K562 (cell line): ENCODE measurements at regions not wholly inside any gene's neighbourhood (a gene's known extent, or its start where the extent isn't known, plus 50 kb on each side); places are given as distances from the start of the nearest gene placed in this dataset.

Experiments
- ATAC-seq: fragments of 200-7000 bp; cut with Tn5 transposase; 3 replicates; pipeline ENCODE4 v1.9.1; 2020; ENCODE audit warnings: moderate library complexity
- BruUV-seq: library from RNA; stranded (reverse); fragments of 400-500 nt; replicated peaks from 2 replicates; lab custom pipeline; 2021; lab: Mats Ljungman, UMichigan
- CTCF ChIA-PET: fragments of 300-600 bp; formaldehyde crosslinking; extraction: SDS; loops from one replicate; lab custom pipeline; 2021; ENCODE audit warnings: low intra/inter-chr PET ratio; lab: Yijun Ruan, JAX
- POLR2A ChIA-PET: fragments of 300-600, 350-650 bp; sonication (Branson Sonifier 250); formaldehyde crosslinking; extraction: SDS; loops from one replicate; lab custom pipeline; 2021; ENCODE audit warnings: antibody characterized with exemption, inconsistent platforms; lab: Yijun Ruan, JAX
- DNase-seq, 4 experiments: peaks; one replicate each; pipeline versions ENCODE4 v3.0.0 to v3.0.0-alpha.2; 2011 to 2018; ENCODE audit warnings: low spot score in 3 of 4, mixed read lengths in 3 of 4; ENCODE audit errors: extremely low read depth in 1 of 4
- FAIRE-seq: peaks from 2 replicates; lab custom pipeline; 2011; peaks lifted over from hg19 to GRCh38; lab: Jason Lieb, UNC
- H2AFZ ChIP-seq: 2 replicates; pipeline ENCODE4 v1.6.0; 2011; ENCODE audit warnings: low read depth, low read length, control low read depth, inconsistent platforms
- H3K27ac ChIP-seq: fragments of 200-600 bp; 3 replicates; pipeline ENCODE4 v1.8.0; 2011; ENCODE audit warnings: low read depth, mild to moderate bottlenecking, control low read depth, inconsistent platforms, low read length, moderate library complexity, mixed read lengths; ENCODE audit errors: extremely low read depth
- H3K27me3 ChIP-seq, 2 experiments: fragments of 300-600 bp in 1 of 2; 2 replicates in 1 of 2; 3 replicates in 1 of 2; pipeline versions ENCODE4 v1.6.0 to v1.8.0; 2011; ENCODE audit warnings: inconsistent platforms in 2 of 2, low read length in 2 of 2, mild to moderate bottlenecking in 1 of 2, mixed read lengths in 1 of 2, moderate library complexity in 1 of 2; ENCODE audit not compliant: control insufficient read depth in 2 of 2, insufficient read depth in 2 of 2
- H3K36me3 ChIP-seq: fragments of 300-600 bp; 3 replicates; pipeline ENCODE4 v1.8.0; 2011; ENCODE audit warnings: mild to moderate bottlenecking, low read length, inconsistent platforms; ENCODE audit not compliant: control insufficient read depth, insufficient read depth
- H3K4me1 ChIP-seq, 2 experiments: fragments of 200-600 bp in 1 of 2; replicated peaks in 1 of 2; 2 replicates in 1 of 2; 3 replicates in 1 of 2; pipeline versions ENCODE4 v1.5.1 to v1.8.0; 2011; ENCODE audit warnings: inconsistent platforms in 2 of 2, low read length in 2 of 2, mild to moderate bottlenecking in 1 of 2, mixed read lengths in 1 of 2, moderate library complexity in 1 of 2; ENCODE audit not compliant: control insufficient read depth in 2 of 2, insufficient read depth in 2 of 2
- H3K4me2 ChIP-seq: 2 replicates; pipeline ENCODE4 v1.6.1; 2011; ENCODE audit warnings: low read length, control low read depth, inconsistent platforms, mixed read lengths; ENCODE audit not compliant: insufficient read depth
- H3K4me3 ChIP-seq: fragments of 200-600 bp; sonication (generic), shearing (Covaris generic); 2 replicates; pipeline ENCODE4 v1.5.1; 2016; ENCODE audit warnings: control low read depth, inconsistent platforms
- H3K79me2 ChIP-seq: fragments of 200-600 bp; 3 replicates; pipeline ENCODE4 v1.8.0; 2011; ENCODE audit warnings: low read length, inconsistent platforms; ENCODE audit not compliant: control insufficient read depth, insufficient read depth
- H3K9ac ChIP-seq, 2 experiments: 2 replicates each; pipeline versions ENCODE4 v1.6.0 to v1.6.1; 2011; ENCODE audit warnings: low read depth in 2 of 2, low read length in 2 of 2, control low read depth in 1 of 2, inconsistent platforms in 1 of 2, mild to moderate bottlenecking in 1 of 2, mixed read lengths in 1 of 2; ENCODE audit not compliant: insufficient read depth in 1 of 2
- H3K9me1 ChIP-seq: one replicate; pipeline ENCODE4 v1.6.0; 2011; ENCODE audit warnings: inconsistent platforms, mild to moderate bottlenecking, low read length, moderate library complexity; ENCODE audit not compliant: control insufficient read depth, insufficient read depth
- H3K9me3 ChIP-seq: replicated peaks from 2 replicates; pipeline ENCODE4 v1.5.1; 2011; ENCODE audit warnings: low read depth, low read length, inconsistent platforms; ENCODE audit not compliant: control insufficient read depth, insufficient read depth
- H4K20me1 ChIP-seq: replicated peaks from 2 replicates; pipeline ENCODE4 v1.6.1; 2011; ENCODE audit warnings: low read length, inconsistent platforms, mixed read lengths; ENCODE audit not compliant: control insufficient read depth, insufficient read depth
- CHAMP1 ChIP-seq: fragments of 450-650 bp; IDR thresholded peaks from 2 replicates; pipeline ENCODE4 v1.6.1; 2016; ENCODE audit warnings: mild to moderate bottlenecking
- FOXM1 ChIP-seq, 2 experiments: fragments of 450-650 bp in 1 of 2; sonication (generic) in 1 of 2; formaldehyde crosslinking in 1 of 2; IDR thresholded peaks; 2 replicates each; pipeline versions ENCODE4 v1.6.1 to v1.9.0; 2017 to 2022; ENCODE audit warnings: low read depth in 2 of 2, mild to moderate bottlenecking in 2 of 2, missing genetic modification reagents in 1 of 2, moderate library complexity in 1 of 2
- GATAD2B ChIP-seq: fragments of 450-650 bp; IDR thresholded peaks from 2 replicates; pipeline ENCODE4 v1.6.1; 2017; ENCODE audit warnings: mild to moderate bottlenecking, borderline replicate concordance
- HCFC1 ChIP-seq: IDR thresholded peaks from 2 replicates; pipeline ENCODE4 v1.6.1; 2012; ENCODE audit warnings: low read depth, low read length, improper control_type of control experiment
- KDM4B ChIP-seq, 2 experiments: fragments of 450-650 bp in 1 of 2; sonication (generic) in 1 of 2; IDR thresholded peaks; 2 replicates each; pipeline ENCODE4 v1.6.1; 2016 to 2017; ENCODE audit warnings: borderline replicate concordance in 2 of 2, antibody characterized with exemption in 1 of 2, low read depth in 1 of 2, mild to moderate bottlenecking in 1 of 2
- USF1 ChIP-seq: sonication (generic); formaldehyde crosslinking; IDR thresholded peaks from 2 replicates; pipeline ENCODE4 v1.9.0; 2022; ENCODE audit warnings: mild to moderate bottlenecking, missing genetic modification reagents
- ZBTB43 ChIP-seq: sonication (generic); formaldehyde crosslinking; IDR thresholded peaks from 2 replicates; pipeline ENCODE4 v1.8.0; 2023; ENCODE audit warnings: mild to moderate bottlenecking, missing genetic modification reagents
- WGBS: fragments of 100-300 bp; shearing (Covaris generic); methylation state at CpG from one replicate; pipeline ENCODE4 v1.1.6; 2016; ENCODE audit warnings: low coverage, mixed read lengths; ENCODE audit not compliant: insufficient coverage; ENCODE audit errors: missing lambda C conversion rate; 5-methylcytosine and 5-hydroxymethylcytosine counted together
- in situ Hi-C: fragments of 300-500 bp; cut with MboI; formaldehyde crosslinking; loops from 4 replicates; pipeline ENCODE4 v1.15.0; 2018; ENCODE audit warnings: inconsistent platforms, mixed read lengths
- intact Hi-C: fragments of 100-400 bp; cut with micrococcal nuclease; formaldehyde crosslinking; loops from 2 replicates; pipeline ENCODE4 v1.14.2; 2022

- FAIRE-seq = no peak
- intact Hi-C loops (loop anchor here (1.0 to 10.0 kb wide), 8 partner anchors 39 to 1269 kb away; partner anchors contain the start of genes CBX3 and HNRNPA2B1), in situ Hi-C loops (loop anchor here (10.0 to 25.0 kb wide), 3 partner anchors 619 to 1269 kb away; partner anchors contain the start of genes HOXA10, HOXA3, HOXA7 and HOXA9)
- no peak for TF ChIP-seq KDM4B (IDR thresholded peaks at IDR 0.05; ENCODE audit: borderline replicate concordance in 2 of 2, low read depth in 1 of 2)
- no peak for TF ChIP-seq HCFC1
- TF ChIP-seq ZBTB43 (CRISPR knock-in tag) = no peak
- no peak for TF ChIP-seq GATAD2B
- TF ChIP-seq CHAMP1 = no peak
- TF ChIP-seq FOXM1 (IDR thresholded peaks at IDR 0.05; ENCODE audit: low read depth) = no peak
- no peak for TF ChIP-seq FOXM1 (CRISPR knock-in tag; IDR thresholded peaks at IDR 0.05; ENCODE audit: low read depth)
- no peak for TF ChIP-seq USF1 (CRISPR knock-in tag)
- H3K4me2 ChIP-seq = no peak overlapping the region; the same call in 1 of the 2 replicates
- no peak for ATAC-seq
- no peaks in the 10 kb centered on the region for H3K9me1 ChIP-seq
- no peak for DNase-seq
- no peaks in the 10 kb centered on the region for H3K36me3 ChIP-seq
- no peak overlapping the region for H3K9ac ChIP-seq
- WGBS = 100% methylated on average over 1 of the region's 1 CpG
- no peaks in the 10 kb centered on the region for H4K20me1 ChIP-seq
- H2AFZ ChIP-seq = peak overlapping the region; percentile 95
- no peak overlapping the region for H3K27ac ChIP-seq
- peaks cover 4 to 18% of the 10 kb centered on the region in 2 experiments; a peak in 4 of 5 replicates for H3K4me1 ChIP-seq
- H3K4me3 ChIP-seq = no peak overlapping the region
- H3K79me2 ChIP-seq = no peaks in the 10 kb centered on the region
- no peaks in the 10 kb centered on the region; a peak in 1 of 5 replicates for H3K27me3 ChIP-seq
- H3K9me3 ChIP-seq = peaks cover 3% of the 10 kb centered on the region; the same call in 1 of the 2 replicates
- CTCF ChIA-PET = interaction anchor here (0.6 to 2.4 kb wide), 7 partner anchors 38 to 1272 kb away, joined by 3 to 27 read pairs (median 11); no protein-coding TSS in a partner anchor
- BruUV-seq = no TSS peak
- POLR2A ChIA-PET = interaction anchor here (0.6 to 2.3 kb wide), 3 partner anchors 96 to 472 kb away, joined by 3 to 9 read pairs (median 4); no protein-coding TSS in a partner anchor
Measured at GRCh38 chr7:25893436-25893835, 258.6 kb upstream of the NFE2L3 start.
